ENCODE measurements at regions not wholly inside any gene's neighbourhood (a gene's known extent, or its start where the extent isn't known, plus 50 kb on each side); places are given as distances from the start of the nearest gene placed in this dataset.
"Not testable (repeated sequence)": the region's sequence is repeated elsewhere in the genome, so short reads cannot be mapped to it uniquely, and the experiment has no call there.

- no peak for DNase-seq (ENCODE audit: low read depth, low spot score)
Measured at GRCh38 chr9:86997156-86997555, 49.9 kb upstream of the GAS1 start.

GRCh38 chr9:86997951-86998350, 50.6 kb upstream of the GAS1 start:
- DNase-seq (ENCODE audit: low read depth, low spot score), result no peak

- DNase-seq (ENCODE audit: low read depth, low spot score), result no peak
Measured at GRCh38 chr9:87002517-87002916, 55.2 kb upstream of the GAS1 start.

GRCh38 chr9:87004016-87004415, 56.7 kb upstream of the GAS1 start:
- no peak for DNase-seq (ENCODE audit: low read depth, low spot score)

- DNase-seq (ENCODE audit: low read depth, low spot score), result no peak
Measured at GRCh38 chr9:87006956-87007355, 59.6 kb upstream of the GAS1 start.

GRCh38 chr9:87007711-87008366, 60.5 kb upstream of the GAS1 start:
- DNase-seq (ENCODE audit: low read depth, low spot score), result no peak

- no peak for DNase-seq (ENCODE audit: low read depth, low spot score)
Measured at GRCh38 chr9:87008667-87009066, 61.4 kb upstream of the GAS1 start.

DNA sequence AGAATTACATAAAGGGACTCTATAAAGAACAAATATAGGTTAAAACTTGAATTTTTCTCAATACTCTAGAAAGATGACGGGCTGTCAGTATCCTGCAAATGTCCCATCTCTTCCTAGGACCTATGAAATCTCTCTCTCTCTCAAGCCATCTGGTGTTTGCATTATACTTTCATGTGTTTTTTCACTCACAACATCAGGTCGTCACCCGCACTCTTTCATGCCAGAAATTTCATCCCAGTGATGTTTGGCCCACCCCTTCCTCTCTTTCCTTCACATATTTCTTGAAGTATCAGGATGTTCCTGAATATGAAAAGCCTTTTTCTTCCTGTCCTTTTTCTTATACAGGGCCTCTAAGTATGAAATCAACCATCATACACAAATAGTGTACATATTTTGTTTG, 63.3 kb upstream of the GAS1 start:
- no peak for DNase-seq (ENCODE audit: low read depth, low spot score)

- no peak for DNase-seq (ENCODE audit: low read depth, low spot score)
Measured at GRCh38 chr9:87011551-87011950, 64.2 kb upstream of the GAS1 start.

DNA sequence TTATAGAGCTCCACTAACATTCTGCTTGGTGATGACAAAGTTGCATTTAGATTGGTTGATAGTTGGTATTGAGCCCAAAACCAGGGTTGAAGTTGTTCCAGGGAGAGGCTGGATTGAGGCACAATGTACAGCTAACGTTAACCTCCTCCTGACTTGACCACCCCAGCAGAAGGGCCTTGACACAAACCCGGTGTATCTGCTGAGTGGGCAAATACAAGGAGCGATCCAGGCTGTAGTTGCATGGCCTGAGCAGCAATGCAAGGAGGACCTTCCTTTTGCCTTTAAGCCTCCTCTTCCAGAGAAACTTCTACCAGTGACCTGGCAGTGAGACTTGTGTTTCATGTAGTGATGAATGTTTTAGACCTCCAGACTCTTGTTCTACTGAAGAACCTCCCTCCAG, 66.2 kb upstream of the GAS1 start:
- no peak for DNase-seq (ENCODE audit: low read depth, low spot score)

DNA sequence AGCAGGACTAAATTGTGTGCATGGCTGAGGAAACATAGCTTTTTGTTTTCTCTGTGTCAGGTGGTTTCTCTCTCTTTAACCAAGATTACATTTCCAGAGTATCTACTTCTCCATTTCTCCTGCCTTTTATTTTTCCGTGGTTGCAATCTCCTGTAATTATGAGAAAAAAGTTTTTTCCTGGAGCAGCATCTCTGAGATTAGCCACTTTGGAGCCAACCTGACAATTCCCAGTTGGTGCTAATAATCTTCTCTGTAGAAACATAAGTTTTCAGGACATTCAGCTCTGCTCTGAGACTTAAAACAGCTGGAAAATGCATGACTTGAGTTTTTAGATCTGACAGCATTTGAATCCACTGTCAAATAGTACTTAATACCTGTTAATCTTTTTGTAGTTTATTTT, 67.1 kb upstream of the GAS1 start:
- no peak for DNase-seq (ENCODE audit: low read depth, low spot score)

- DNase-seq (ENCODE audit: low read depth, low spot score), result no peak
Measured at GRCh38 chr9:87016681-87017080, 69.4 kb upstream of the GAS1 start.

DNA sequence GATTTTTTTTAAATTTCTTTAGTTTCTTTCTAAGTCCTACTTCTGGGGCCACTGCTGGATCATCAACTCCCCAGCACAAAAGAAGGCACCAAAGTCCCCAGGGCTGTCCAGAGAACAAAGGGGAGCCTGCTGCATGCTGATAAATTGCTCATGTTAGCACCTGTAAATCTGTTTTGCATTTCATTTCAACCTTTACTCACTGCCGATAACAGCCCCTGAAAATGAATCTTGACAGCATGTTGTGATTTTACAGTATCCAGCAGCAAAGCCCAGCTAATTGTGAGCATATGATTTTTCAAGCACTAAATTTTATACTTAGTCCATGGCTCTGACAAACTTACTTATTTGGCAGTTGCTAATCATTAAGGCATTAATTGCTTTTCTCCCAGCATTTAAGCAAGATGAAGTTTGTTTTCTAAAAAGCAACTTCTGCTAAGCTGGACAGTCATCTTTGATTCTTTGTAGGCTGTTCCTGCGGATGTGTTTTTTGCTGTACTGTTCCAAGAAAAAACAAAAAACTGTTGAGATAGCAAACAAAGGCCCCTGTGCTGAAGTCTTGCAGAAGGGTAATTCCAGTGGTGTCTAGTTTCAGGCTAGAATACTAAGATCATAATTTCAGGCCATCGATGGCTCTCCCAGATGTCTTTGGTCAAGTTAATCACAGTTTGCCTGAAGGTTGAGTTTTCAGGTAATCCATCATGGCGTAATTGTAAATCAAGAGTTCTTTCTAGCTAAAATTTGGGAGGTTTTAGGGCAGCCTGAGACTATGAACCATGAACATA, 73.1 kb upstream of the GAS1 start:
- DNase-seq (ENCODE audit: low read depth, low spot score), result no peak

- DNase-seq (ENCODE audit: low read depth, low spot score), result no peak
Measured at GRCh38 chr9:87022178-87022577, 74.9 kb upstream of the GAS1 start.

DNA sequence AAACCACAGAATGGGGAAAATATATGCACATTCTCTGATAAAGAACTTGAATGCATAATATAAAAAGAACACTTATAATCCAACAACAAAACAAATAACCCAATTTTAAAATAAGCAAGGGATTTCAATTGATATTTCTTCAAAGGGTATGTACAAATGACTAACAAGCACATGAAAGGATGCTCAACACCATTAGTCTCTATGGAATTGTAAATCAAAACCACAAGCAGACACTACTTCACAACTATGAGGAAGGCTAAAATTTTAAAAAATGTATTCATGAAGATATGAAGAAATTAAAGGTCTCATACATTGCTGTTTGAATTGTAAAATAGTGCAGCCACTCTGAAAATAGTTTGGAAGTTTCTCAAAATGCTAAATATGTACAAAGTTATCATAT, 78.9 kb upstream of the GAS1 start:
- no peak for DNase-seq (ENCODE audit: low read depth, low spot score)

DNA sequence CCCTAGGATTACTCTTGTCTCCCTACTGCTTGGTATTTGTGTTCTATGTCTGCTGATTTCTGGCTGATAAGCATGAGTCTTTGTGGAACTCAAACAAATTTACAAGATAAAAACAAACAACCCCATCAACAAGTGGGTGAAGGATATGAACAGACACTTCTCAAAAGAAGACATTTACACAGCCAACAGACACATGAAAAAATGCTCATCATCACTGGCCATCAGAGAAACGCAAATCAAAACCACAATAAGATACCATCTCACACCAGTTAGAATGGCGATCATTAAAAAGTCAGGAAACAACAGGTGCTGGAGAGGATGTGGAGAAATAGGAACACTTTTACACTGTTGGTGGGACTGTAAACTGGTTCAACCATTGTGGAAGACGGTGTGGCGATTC, 81.5 kb upstream of the GAS1 start:
- DNase-seq (ENCODE audit: low read depth, low spot score), result not testable (repeated sequence)

- no peak for DNase-seq (ENCODE audit: low read depth, low spot score)
Measured at GRCh38 chr9:87029905-87030304, 82.6 kb upstream of the GAS1 start.

DNA sequence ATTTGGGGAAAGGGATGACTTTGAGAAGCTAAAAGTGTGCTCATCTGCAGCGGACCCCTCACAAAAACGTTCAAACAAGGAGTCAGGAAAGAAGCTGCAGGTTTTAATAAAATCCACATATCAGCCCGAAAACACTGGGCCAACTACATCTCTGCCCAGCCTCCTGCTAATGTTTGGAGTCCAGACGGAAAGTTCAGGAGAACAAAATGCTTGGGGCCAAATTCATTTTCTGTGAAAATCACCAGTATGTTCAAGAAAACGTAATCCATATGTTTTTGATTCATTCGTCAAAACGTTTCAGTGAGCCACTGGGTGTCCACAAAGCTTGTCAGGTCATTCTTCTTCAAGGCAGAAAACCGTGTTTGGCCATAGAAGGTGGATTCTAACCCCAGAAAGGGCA, 87.5 kb upstream of the GAS1 start:
- DNase-seq (ENCODE audit: low read depth, low spot score), result no peak

- no peak for DNase-seq (ENCODE audit: low read depth, low spot score)
Measured at GRCh38 chr9:87035879-87036278, 88.6 kb upstream of the GAS1 start.

GRCh38 chr9:87036506-87036905, 89.2 kb upstream of the GAS1 start:
- DNase-seq (ENCODE audit: low read depth, low spot score), result no peak

- DNase-seq (ENCODE audit: low read depth, low spot score), result no peak
Measured at GRCh38 chr9:87039809-87040392, 92.6 kb upstream of the GAS1 start.

GRCh38 chr9:87040410-87041009, 93.2 kb upstream of the GAS1 start:
- DNase-seq (ENCODE audit: low read depth, low spot score), result no peak
